ENCODE measurements at regions not wholly inside any gene's neighbourhood (a gene's known extent, or its start where the extent isn't known, plus 50 kb on each side); places are given as distances from the start of the nearest gene placed in this dataset.

- DNase-seq (ENCODE audit: low spot score): no peak
- in situ Hi-C loops (cut with MboI; ENCODE audit: low pct_unique_long_range_greater_than_20kb, low sequenced_read_pairs, unreplicated experiment): no loop called here
- no peak for TF ChIP-seq CTCF (IDR thresholded peaks at IDR 0.05; ENCODE audit: extremely low read depth, insufficient read depth, missing control alignments)
Observed at GRCh38 chr15:93200837-93201226, 111.8 kb upstream of the RGMA start.

GRCh38 chr15:93200081-93200836 is 111.2 kb upstream of the RGMA start:
- no peak for DNase-seq (ENCODE audit: low spot score)
- in situ Hi-C loops (cut with MboI; ENCODE audit: low pct_unique_long_range_greater_than_20kb, low sequenced_read_pairs, unreplicated experiment): no loop called here
- no peak for TF ChIP-seq CTCF (IDR thresholded peaks at IDR 0.05; ENCODE audit: extremely low read depth, insufficient read depth, missing control alignments)

DNA sequence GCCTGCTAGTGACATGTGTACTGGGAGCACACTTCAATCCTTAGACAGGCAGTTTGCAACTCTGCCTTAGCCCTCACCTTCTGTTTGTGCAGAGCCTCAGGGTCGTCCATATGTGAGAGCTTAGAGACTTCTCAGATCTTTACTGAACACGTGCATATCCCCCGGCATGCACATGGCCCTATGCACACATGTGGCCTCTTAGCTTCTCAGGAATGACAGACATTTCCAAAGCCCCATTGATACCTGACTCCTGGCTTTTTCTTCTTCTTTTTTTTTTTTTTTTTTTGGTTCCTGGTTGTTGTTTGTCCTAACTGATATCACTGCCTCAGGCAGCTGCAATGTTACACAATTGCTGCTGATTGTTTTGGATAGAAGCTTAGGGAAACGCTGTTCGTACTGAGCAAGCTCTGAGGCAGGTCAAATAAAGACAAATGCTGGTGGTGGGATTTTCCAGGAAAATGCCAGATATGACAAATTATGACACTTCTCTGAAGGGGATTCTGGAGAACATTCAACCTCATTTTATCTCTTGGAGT is 107.2 kb upstream of the RGMA start:
- no peak for DNase-seq (ENCODE audit: low spot score)
- in situ Hi-C loops (cut with MboI; ENCODE audit: low pct_unique_long_range_greater_than_20kb, low sequenced_read_pairs, unreplicated experiment): no loop called here
- no peak for TF ChIP-seq CTCF (IDR thresholded peaks at IDR 0.05; ENCODE audit: extremely low read depth, insufficient read depth, missing control alignments)

- DNase-seq (ENCODE audit: low spot score): no peak
- TF ChIP-seq CTCF (IDR thresholded peaks at IDR 0.05; ENCODE audit: extremely low read depth, insufficient read depth, missing control alignments): no peak
- in situ Hi-C loops (cut with MboI; ENCODE audit: low pct_unique_long_range_greater_than_20kb, low sequenced_read_pairs, unreplicated experiment): no loop called here
Observed at GRCh38 chr15:93195109-93195508, 106.1 kb upstream of the RGMA start.

- DNase-seq (ENCODE audit: low spot score): no peak
- in situ Hi-C loops (cut with MboI; ENCODE audit: low pct_unique_long_range_greater_than_20kb, low sequenced_read_pairs, unreplicated experiment): no loop called here
- TF ChIP-seq CTCF (IDR thresholded peaks at IDR 0.05; ENCODE audit: extremely low read depth, insufficient read depth, missing control alignments): no peak
Observed at GRCh38 chr15:93190238-93190637, 101.2 kb upstream of the RGMA start.

DNA sequence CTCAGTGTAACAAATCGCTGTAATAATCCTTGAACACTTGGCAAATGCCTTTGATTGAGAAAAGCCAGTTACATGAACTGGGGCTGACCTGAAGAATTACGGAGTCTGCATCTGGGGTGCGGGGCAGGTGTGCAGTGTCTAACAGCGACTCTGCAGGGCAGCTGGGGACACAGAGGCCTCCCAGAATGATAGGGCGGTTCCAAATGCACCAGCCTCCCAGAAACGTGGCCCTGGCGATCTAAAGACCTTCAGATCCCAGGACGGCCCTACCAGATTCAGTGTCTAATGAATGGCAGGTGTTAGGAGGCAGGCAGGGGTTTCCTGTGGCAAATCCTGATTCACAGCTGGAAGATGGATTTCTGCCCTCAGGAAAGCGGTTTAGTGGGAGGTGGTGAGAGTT is 100.5 kb upstream of the RGMA start:
- TF ChIP-seq CTCF (IDR thresholded peaks at IDR 0.05; ENCODE audit: extremely low read depth, insufficient read depth, missing control alignments): no peak
- DNase-seq (ENCODE audit: low spot score): no peak
- in situ Hi-C loops (cut with MboI; ENCODE audit: low pct_unique_long_range_greater_than_20kb, low sequenced_read_pairs, unreplicated experiment): no loop called here

Measured in GM13977 (cell line).